Kidney epithelial cell (primary cell): ENCODE measurements at regions not wholly inside any gene's neighbourhood (a gene's known extent, or its start where the extent isn't known, plus 50 kb on each side); places are given as distances from the start of the nearest gene placed in this dataset.

Source experiments
- DNase-seq: peaks from one replicate; pipeline ENCODE4 v3.0.0-alpha.2; 2010; ENCODE audit warnings: low read depth
- H3K27me3 ChIP-seq: 2 replicates; pipeline ENCODE4 v1.6.0; 2011; ENCODE audit warnings: low read length; ENCODE audit not compliant: control insufficient read depth, insufficient read depth
- H3K36me3 ChIP-seq: 2 replicates; pipeline ENCODE4 v1.5.1; 2011; ENCODE audit warnings: low read length; ENCODE audit not compliant: control insufficient read depth, insufficient read depth
- H3K4me3 ChIP-seq: 2 replicates; pipeline ENCODE4 v1.5.1; 2011; ENCODE audit warnings: low read depth, mild to moderate bottlenecking, control low read depth, low read length
- TF ChIP-seq, protein P1 (sequence below): IDR thresholded peaks from 2 replicates; pipeline ENCODE4 v1.5.1; 2011; ENCODE audit warnings: mild to moderate bottlenecking, moderate library complexity, low read length, control low read depth, inconsistent platforms; ENCODE audit not compliant: insufficient read depth, poor library complexity, severe bottlenecking

DNA sequence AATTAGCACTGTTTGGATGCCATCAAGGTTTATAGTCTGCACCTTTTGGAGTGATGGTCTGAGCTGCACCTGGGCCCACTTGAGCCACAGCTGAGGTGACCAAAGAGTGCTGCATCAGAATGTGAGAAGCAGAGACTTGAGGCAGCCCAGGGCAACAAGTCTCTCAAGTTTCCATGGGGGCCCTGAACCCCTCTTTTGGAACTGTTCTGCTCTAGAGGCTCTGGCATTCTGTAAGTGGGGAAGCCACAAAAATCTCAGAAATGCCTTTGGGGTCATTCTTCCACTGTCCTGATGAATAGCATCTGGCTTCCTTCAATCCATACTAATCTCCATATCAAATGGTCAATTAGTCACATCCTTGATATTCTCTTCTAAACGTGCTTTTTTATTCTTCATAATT lies 298.4 kb upstream of the MAOA start:
- no peak for DNase-seq
- TF ChIP-seq, protein P1, sequence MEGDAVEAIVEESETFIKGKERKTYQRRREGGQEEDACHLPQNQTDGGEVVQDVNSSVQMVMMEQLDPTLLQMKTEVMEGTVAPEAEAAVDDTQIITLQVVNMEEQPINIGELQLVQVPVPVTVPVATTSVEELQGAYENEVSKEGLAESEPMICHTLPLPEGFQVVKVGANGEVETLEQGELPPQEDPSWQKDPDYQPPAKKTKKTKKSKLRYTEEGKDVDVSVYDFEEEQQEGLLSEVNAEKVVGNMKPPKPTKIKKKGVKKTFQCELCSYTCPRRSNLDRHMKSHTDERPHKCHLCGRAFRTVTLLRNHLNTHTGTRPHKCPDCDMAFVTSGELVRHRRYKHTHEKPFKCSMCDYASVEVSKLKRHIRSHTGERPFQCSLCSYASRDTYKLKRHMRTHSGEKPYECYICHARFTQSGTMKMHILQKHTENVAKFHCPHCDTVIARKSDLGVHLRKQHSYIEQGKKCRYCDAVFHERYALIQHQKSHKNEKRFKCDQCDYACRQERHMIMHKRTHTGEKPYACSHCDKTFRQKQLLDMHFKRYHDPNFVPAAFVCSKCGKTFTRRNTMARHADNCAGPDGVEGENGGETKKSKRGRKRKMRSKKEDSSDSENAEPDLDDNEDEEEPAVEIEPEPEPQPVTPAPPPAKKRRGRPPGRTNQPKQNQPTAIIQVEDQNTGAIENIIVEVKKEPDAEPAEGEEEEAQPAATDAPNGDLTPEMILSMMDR: no peak
- no peaks in the 10 kb centered on the region for H3K27me3 ChIP-seq
- H3K4me3 ChIP-seq: no peak overlapping the region
- no peaks in the 10 kb centered on the region for H3K36me3 ChIP-seq

DNA sequence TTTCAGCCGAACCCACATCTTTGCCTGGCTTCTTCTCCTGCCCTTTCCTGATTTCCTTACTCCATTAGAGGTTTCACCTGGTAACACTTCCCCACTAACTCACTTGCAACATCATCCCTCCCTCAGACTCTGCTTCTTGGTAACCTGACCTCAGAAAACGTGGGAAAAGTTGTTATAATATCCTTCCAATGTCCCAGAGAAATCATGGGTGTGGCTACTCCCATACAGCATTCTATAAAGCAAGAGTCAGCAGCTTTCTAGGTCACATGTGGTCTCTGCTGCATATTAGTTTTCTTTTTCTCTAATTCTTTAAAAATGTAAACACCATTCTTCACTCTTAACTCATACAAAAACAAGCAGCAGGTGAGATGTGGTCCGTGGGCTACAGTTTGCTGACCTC lies 283.1 kb upstream of the MAOA start:
- TF ChIP-seq, protein P1: no peak
- Histone ChIP-seq H3K4me3 (no peak overlapping the region), H3K27me3 (no peaks in the 10 kb centered on the region), H3K36me3 (no peaks in the 10 kb centered on the region)
- no peak for DNase-seq

- H3K27me3 ChIP-seq: no peaks in the 10 kb centered on the region
- H3K4me3 ChIP-seq: no peak overlapping the region
- H3K36me3 ChIP-seq: no peaks in the 10 kb centered on the region
- no peak for DNase-seq
- TF ChIP-seq, protein P1: no peak
These were observed 281.0 kb upstream of the MAOA start for GRCh38 chrX:43375136-43375535.

GRCh38 chrX:43380704-43381103 lies 275.4 kb upstream of the MAOA start:
- Histone ChIP-seq H3K4me3 (no peak overlapping the region), H3K36me3 (no peaks in the 10 kb centered on the region), H3K27me3 (no peaks in the 10 kb centered on the region)
- DNase-seq: no peak
- TF ChIP-seq, protein P1: no peak

- no peak for DNase-seq
- TF ChIP-seq, protein P1: no peak
These were observed 269.2 kb upstream of the MAOA start for GRCh38 chrX:43386875-43387274.

GRCh38 chrX:43405191-43405590 lies 250.9 kb upstream of the MAOA start:
- H3K27me3 ChIP-seq: no peaks in the 10 kb centered on the region
- no peak overlapping the region for H3K4me3 ChIP-seq
- no peak for DNase-seq
- H3K36me3 ChIP-seq: no peaks in the 10 kb centered on the region
- TF ChIP-seq, protein P1: no peak

More at GRCh38 chrX:43386875-43387274, 269.2 kb upstream of the MAOA start:
- Histone ChIP-seq H3K36me3 (no peaks in the 10 kb centered on the region), H3K27me3 (no peaks in the 10 kb centered on the region), H3K4me3 (no peak overlapping the region)
